Nephron (organoid): ENCODE measurements at regions not wholly inside any gene's neighbourhood (a gene's known extent, or its start where the extent isn't known, plus 50 kb on each side); places are given as distances from the start of the nearest gene placed in this dataset.

Experiments
- H3K27ac Mint-ChIP-seq, 3 experiments: 2 replicates each; pipeline ENCODE4 v1.8.0; 2020; ENCODE audit warnings: mixed read lengths in 3 of 3, mild to moderate bottlenecking in 2 of 3, moderate library complexity in 1 of 3
- H3K27me3 Mint-ChIP-seq: 2 replicates; pipeline ENCODE4 v1.8.0; 2021; ENCODE audit warnings: low read depth, mild to moderate bottlenecking, moderate library complexity, mixed read lengths
- H3K36me3 Mint-ChIP-seq: 2 replicates; pipeline ENCODE4 v1.8.0; 2020; ENCODE audit warnings: low read depth, mixed read lengths
- H3K4me1 Mint-ChIP-seq: 2 replicates; pipeline ENCODE4 v1.8.0; 2020; ENCODE audit warnings: mixed read lengths
- H3K4me3 Mint-ChIP-seq, 3 experiments: 2 replicates each; pipeline ENCODE4 v1.8.0; 2020; ENCODE audit warnings: mild to moderate bottlenecking in 3 of 3, mixed read lengths in 3 of 3, moderate library complexity in 2 of 3
- H3K9me3 Mint-ChIP-seq: 2 replicates; pipeline ENCODE4 v1.8.0; 2020; ENCODE audit warnings: mixed read lengths
- CTCF ChIP-seq, 3 experiments: fragments of 200-600 bp; sonication (generic); IDR thresholded peaks; one replicate each; pipeline ENCODE4 v1.5.0; 2021; ENCODE audit warnings: antibody characterized with exemption in 3 of 3; ENCODE audit not compliant: unreplicated experiment in 3 of 3

- H3K9me3 Mint-ChIP-seq = peaks cover 10% of the 10 kb centered on the region
- no peaks in the 10 kb centered on the region for H3K36me3 Mint-ChIP-seq
- no peak overlapping the region for H3K27ac Mint-ChIP-seq
- H3K4me3 Mint-ChIP-seq = no peak overlapping the region
- H3K27me3 Mint-ChIP-seq = peaks cover 17% of the 10 kb centered on the region
- H3K4me1 Mint-ChIP-seq = peaks cover 18% of the 10 kb centered on the region
- no peak for TF ChIP-seq CTCF (IDR thresholded peaks at IDR 0.05; ENCODE audit: unreplicated experiment in 3 of 3)
Measured at GRCh38 chr5:133838286-133838685, 130.1 kb downstream of the C5orf15 start.

- Mint-ChIP-seq H3K27me3 (peaks cover 25% of the 10 kb centered on the region), H3K9me3 (peaks cover 6% of the 10 kb centered on the region), H3K36me3 (no peaks in the 10 kb centered on the region), H3K27ac (no peak overlapping the region), H3K4me3 (no peak overlapping the region), H3K4me1 (peaks cover 19% of the 10 kb centered on the region)
- TF ChIP-seq CTCF (IDR thresholded peaks at IDR 0.05; ENCODE audit: unreplicated experiment in 3 of 3) = no peak
Measured at GRCh38 chr5:133831491-133832224, 136.8 kb downstream of the C5orf15 start.

- TF ChIP-seq CTCF (IDR thresholded peaks at IDR 0.05; ENCODE audit: unreplicated experiment in 3 of 3) = no peak
Measured at GRCh38 chr5:133830911-133831310, 137.5 kb downstream of the C5orf15 start.

GRCh38 chr5:133830281-133830680, 138.1 kb downstream of the C5orf15 start:
- H3K27ac Mint-ChIP-seq = no peak overlapping the region
- TF ChIP-seq CTCF (IDR thresholded peaks at IDR 0.05; ENCODE audit: unreplicated experiment in 3 of 3) = no peak
- peaks cover 30% of the 10 kb centered on the region for H3K27me3 Mint-ChIP-seq
- no peaks in the 10 kb centered on the region for H3K36me3 Mint-ChIP-seq
- peaks cover 27% of the 10 kb centered on the region for H3K4me1 Mint-ChIP-seq
- H3K9me3 Mint-ChIP-seq = peaks cover 3% of the 10 kb centered on the region
- no peak overlapping the region for H3K4me3 Mint-ChIP-seq

More at GRCh38 chr5:133830911-133831310, 137.5 kb downstream of the C5orf15 start:
- Mint-ChIP-seq H3K36me3 (no peaks in the 10 kb centered on the region), H3K4me1 (peaks cover 20% of the 10 kb centered on the region), H3K27ac (no peak overlapping the region), H3K27me3 (peaks cover 25% of the 10 kb centered on the region), H3K9me3 (peaks cover 3% of the 10 kb centered on the region), H3K4me3 (no peak overlapping the region)

GRCh38 chr5:133829786-133830185, 138.6 kb downstream of the C5orf15 start:
- H3K4me1 Mint-ChIP-seq = peaks cover 32% of the 10 kb centered on the region
- H3K36me3 Mint-ChIP-seq = no peaks in the 10 kb centered on the region
- no peak for TF ChIP-seq CTCF (IDR thresholded peaks at IDR 0.05; ENCODE audit: unreplicated experiment in 3 of 3)

GRCh38 chr5:133828722-133829121, 139.7 kb downstream of the C5orf15 start:
- Mint-ChIP-seq H3K4me3 (no peak overlapping the region), H3K36me3 (no peaks in the 10 kb centered on the region), H3K27me3 (peaks cover 33% of the 10 kb centered on the region), H3K27ac (no peak overlapping the region), H3K9me3 (no peaks in the 10 kb centered on the region), H3K4me1 (peaks cover 42% of the 10 kb centered on the region)
- TF ChIP-seq CTCF (IDR thresholded peaks at IDR 0.05; ENCODE audit: unreplicated experiment in 3 of 3) = no peak

More at GRCh38 chr5:133829786-133830185, 138.6 kb downstream of the C5orf15 start:
- no peak overlapping the region for H3K27ac Mint-ChIP-seq
- peaks cover 3% of the 10 kb centered on the region for H3K9me3 Mint-ChIP-seq
- peaks cover 35% of the 10 kb centered on the region for H3K27me3 Mint-ChIP-seq
- H3K4me3 Mint-ChIP-seq = no peak overlapping the region
